Cardiac muscle cell (in vitro differentiated cells and primary cell): ENCODE measurements at regions not wholly inside any gene's neighbourhood (a gene's known extent, or its start where the extent isn't known, plus 50 kb on each side); places are given as distances from the start of the nearest gene placed in this dataset.

Source experiments
- DNase-seq, 2 donors: peaks; one replicate each; pipeline versions ENCODE4 v3.0.0 to v3.0.0-alpha.2; 2010 to 2017; ENCODE audit warnings: low read depth in 1 of 2, low spot score in 1 of 2
- H3K27ac ChIP-seq: fragments of 200-600 bp; sonication (generic); 2 replicates; pipeline ENCODE4 v1.5.1; 2016
- H3K27me3 ChIP-seq: fragments of 200-600 bp; sonication (generic); 2 replicates; pipeline ENCODE4 v1.6.0; 2016; ENCODE audit warnings: control low read depth
- H3K36me3 ChIP-seq: fragments of 200-600 bp; sonication (generic); 2 replicates; pipeline ENCODE4 v1.5.1; 2016; ENCODE audit warnings: control low read depth
- H3K4me1 ChIP-seq: fragments of 200-600 bp; sonication (generic); 2 replicates; pipeline ENCODE4 v1.8.1; 2017; ENCODE audit warnings: low read depth, mild to moderate bottlenecking, mixed run types
- H3K4me3 ChIP-seq: fragments of 200-600 bp; sonication (generic); 2 replicates; pipeline ENCODE4 v1.5.1; 2016; ENCODE audit warnings: mild to moderate bottlenecking
- H3K9me3 ChIP-seq: fragments of 200-600 bp; sonication (generic); 2 replicates; pipeline ENCODE4 v1.5.1; 2017; ENCODE audit warnings: low read depth, mild to moderate bottlenecking, control low read depth
- TF ChIP-seq, protein P1 (sequence below): IDR thresholded peaks from 2 replicates; pipeline ENCODE4 v1.5.1; 2012; ENCODE audit warnings: low read depth, mild to moderate bottlenecking, low read length

DNA sequence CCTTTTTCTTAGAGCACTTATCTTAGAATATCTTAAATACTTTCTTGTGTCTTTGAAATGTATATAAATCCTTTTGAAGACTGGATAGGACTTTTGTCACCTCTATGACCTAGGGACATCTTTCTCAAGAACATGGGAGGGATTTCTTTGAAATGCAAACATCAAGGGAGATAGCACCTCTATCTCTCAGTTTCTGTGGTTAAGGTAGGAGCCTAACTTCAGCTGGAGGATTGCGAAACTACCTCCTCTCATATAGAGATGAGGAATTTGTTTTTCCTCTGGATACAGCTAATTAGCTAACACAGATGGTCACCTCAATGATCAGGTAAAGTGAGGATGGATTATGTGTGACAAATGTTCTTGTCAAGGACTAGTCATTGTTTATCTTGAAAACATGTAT, 631.3 kb upstream of the IMPG1 start:
- H3K36me3 ChIP-seq: no peaks in the 10 kb centered on the region
- TF ChIP-seq, protein P1, sequence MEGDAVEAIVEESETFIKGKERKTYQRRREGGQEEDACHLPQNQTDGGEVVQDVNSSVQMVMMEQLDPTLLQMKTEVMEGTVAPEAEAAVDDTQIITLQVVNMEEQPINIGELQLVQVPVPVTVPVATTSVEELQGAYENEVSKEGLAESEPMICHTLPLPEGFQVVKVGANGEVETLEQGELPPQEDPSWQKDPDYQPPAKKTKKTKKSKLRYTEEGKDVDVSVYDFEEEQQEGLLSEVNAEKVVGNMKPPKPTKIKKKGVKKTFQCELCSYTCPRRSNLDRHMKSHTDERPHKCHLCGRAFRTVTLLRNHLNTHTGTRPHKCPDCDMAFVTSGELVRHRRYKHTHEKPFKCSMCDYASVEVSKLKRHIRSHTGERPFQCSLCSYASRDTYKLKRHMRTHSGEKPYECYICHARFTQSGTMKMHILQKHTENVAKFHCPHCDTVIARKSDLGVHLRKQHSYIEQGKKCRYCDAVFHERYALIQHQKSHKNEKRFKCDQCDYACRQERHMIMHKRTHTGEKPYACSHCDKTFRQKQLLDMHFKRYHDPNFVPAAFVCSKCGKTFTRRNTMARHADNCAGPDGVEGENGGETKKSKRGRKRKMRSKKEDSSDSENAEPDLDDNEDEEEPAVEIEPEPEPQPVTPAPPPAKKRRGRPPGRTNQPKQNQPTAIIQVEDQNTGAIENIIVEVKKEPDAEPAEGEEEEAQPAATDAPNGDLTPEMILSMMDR: no peak
- H3K27me3 ChIP-seq: no peaks in the 10 kb centered on the region
- H3K4me3 ChIP-seq: no peak overlapping the region
- H3K9me3 ChIP-seq: no peaks in the 10 kb centered on the region
- H3K27ac ChIP-seq: no peak overlapping the region
- no peak for DNase-seq
- peaks cover 15% of the 10 kb centered on the region for H3K4me1 ChIP-seq

DNA sequence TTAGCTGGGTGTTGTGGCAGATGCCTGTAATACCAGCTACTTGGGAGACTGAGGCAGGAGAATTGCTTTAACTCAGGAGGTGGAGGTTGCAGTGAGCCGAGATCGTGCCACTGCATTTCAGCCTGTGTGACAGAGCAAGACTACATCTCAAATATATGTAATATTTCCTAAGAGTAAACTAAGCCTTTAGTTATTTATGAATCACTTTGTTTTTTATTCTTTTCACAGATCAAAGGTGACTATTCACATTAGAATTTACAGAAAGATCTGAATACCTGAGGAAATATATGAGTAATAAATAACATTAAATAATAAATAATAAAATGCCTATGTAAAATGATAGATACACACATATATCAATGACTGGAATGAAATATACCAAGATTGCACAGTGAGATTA, 630.8 kb upstream of the IMPG1 start:
- H3K4me1 ChIP-seq: peaks cover 15% of the 10 kb centered on the region
- DNase-seq: no peak
- no peaks in the 10 kb centered on the region for H3K27me3 ChIP-seq
- H3K27ac ChIP-seq: no peak overlapping the region
- TF ChIP-seq, protein P1: no peak
- no peak overlapping the region for H3K4me3 ChIP-seq
- H3K9me3 ChIP-seq: no peaks in the 10 kb centered on the region
- no peaks in the 10 kb centered on the region for H3K36me3 ChIP-seq

DNA sequence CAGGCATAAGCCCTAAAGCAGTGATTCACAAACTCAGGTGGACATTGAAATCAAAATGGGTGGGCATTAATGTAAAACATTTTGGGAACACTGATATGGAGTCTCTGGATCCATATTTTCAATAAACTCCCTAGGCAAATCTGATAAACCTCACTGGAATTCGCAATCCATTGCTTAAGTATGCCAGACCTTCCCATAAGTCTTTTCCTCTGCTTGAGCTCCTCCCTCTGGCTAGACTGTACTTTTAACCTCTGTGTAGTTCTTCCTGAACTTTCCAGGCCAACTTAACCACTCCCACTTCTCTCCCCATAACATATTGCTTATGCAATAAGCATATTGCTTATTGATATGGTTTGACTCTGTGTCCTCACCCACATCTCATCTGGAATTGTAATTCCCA, 629.7 kb upstream of the IMPG1 start:
- Histone ChIP-seq H3K36me3 (no peaks in the 10 kb centered on the region), H3K9me3 (no peaks in the 10 kb centered on the region), H3K4me1 (peaks cover 16% of the 10 kb centered on the region), H3K27ac (no peak overlapping the region), H3K4me3 (no peak overlapping the region), H3K27me3 (no peaks in the 10 kb centered on the region)
- TF ChIP-seq, protein P1: no peak
- DNase-seq: peak in 1 of 2 donors; percentile 26

DNA sequence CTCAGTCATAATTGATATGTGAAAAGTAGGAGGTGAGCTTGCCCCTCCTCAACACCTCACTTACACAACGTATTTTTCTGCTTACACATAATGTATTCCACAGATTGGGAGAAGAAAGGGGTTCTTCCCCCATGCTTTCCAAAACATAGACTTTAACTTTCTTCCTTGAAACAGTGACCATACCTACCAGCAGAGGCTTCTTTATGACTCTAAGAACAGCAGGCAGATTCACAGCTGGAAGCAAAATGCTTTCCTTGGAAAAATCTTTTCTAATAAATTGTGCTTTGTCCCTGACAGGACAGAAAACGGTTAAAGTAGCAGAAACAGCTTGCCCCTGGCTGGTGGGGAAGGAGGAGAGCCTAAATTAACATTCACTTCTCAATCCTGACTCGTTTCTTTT, 629.1 kb upstream of the IMPG1 start:
- no peak overlapping the region for H3K27ac ChIP-seq

DNA sequence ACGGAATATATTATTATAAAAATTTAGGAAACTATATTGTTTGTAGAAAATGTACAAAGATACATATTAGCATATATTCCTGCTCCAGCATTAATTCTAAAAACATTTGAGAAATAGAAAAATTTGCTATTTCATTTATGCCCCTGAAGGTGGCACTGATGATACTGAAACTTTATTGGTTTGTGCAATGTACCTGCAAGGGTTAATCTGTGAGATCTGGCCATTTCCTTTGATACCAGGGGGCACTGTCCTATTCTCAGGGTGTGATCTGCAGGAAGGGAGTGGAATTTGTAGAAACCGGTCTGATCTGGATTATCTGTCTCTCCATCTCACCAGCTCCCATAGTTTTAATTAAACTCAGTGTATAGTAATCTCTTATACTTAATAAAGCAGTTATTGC, 625.1 kb upstream of the IMPG1 start:
- TF ChIP-seq, protein P1: peak; percentile 44
- Histone ChIP-seq H3K4me3 (no peak overlapping the region), H3K27ac (no peak overlapping the region), H3K27me3 (no peaks in the 10 kb centered on the region), H3K36me3 (no peaks in the 10 kb centered on the region), H3K4me1 (peaks cover 16% of the 10 kb centered on the region), H3K9me3 (no peaks in the 10 kb centered on the region)
- DNase-seq: peak in 1 of 2 donors; percentile 45

More for the DNA sequence above, 629.1 kb upstream of the IMPG1 start:
- no peak overlapping the region for H3K4me3 ChIP-seq
- TF ChIP-seq, protein P1: peak; percentile 16
- no peaks in the 10 kb centered on the region for H3K9me3 ChIP-seq
- H3K27me3 ChIP-seq: no peaks in the 10 kb centered on the region
- DNase-seq: no peak
- no peaks in the 10 kb centered on the region for H3K36me3 ChIP-seq
- peaks cover 15% of the 10 kb centered on the region for H3K4me1 ChIP-seq

DNA sequence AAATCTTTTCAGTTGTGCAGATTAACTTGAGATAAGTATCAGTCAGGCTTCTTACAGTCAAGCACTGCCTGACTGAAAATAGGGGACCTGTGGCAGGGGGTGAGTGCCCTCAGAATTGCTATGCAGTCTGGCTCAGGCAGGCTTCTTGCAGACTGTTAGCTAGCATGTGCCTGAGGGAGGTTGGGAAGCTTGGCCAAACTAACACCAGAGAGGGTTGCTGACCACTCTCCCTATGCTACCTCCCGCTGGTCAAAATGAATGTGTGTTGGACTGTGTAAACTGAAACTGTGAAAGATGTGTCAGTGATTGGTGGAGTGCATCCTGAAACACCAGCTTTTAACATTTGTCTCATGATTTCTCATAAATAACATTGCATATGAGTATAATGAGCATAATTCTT, 622.3 kb upstream of the IMPG1 start:
- H3K9me3 ChIP-seq: no peaks in the 10 kb centered on the region
- H3K4me1 ChIP-seq: peaks cover 16% of the 10 kb centered on the region
- peak in 1 of 2 donors; percentile 17 for DNase-seq
- H3K4me3 ChIP-seq: no peak overlapping the region
- H3K27me3 ChIP-seq: no peaks in the 10 kb centered on the region
- no peak overlapping the region for H3K27ac ChIP-seq
- H3K36me3 ChIP-seq: no peaks in the 10 kb centered on the region
- TF ChIP-seq, protein P1: no peak
